ENCODE measurements at regions not wholly inside any gene's neighbourhood (a gene's known extent, or its start where the extent isn't known, plus 50 kb on each side); places are given as distances from the start of the nearest gene placed in this dataset.

DNA sequence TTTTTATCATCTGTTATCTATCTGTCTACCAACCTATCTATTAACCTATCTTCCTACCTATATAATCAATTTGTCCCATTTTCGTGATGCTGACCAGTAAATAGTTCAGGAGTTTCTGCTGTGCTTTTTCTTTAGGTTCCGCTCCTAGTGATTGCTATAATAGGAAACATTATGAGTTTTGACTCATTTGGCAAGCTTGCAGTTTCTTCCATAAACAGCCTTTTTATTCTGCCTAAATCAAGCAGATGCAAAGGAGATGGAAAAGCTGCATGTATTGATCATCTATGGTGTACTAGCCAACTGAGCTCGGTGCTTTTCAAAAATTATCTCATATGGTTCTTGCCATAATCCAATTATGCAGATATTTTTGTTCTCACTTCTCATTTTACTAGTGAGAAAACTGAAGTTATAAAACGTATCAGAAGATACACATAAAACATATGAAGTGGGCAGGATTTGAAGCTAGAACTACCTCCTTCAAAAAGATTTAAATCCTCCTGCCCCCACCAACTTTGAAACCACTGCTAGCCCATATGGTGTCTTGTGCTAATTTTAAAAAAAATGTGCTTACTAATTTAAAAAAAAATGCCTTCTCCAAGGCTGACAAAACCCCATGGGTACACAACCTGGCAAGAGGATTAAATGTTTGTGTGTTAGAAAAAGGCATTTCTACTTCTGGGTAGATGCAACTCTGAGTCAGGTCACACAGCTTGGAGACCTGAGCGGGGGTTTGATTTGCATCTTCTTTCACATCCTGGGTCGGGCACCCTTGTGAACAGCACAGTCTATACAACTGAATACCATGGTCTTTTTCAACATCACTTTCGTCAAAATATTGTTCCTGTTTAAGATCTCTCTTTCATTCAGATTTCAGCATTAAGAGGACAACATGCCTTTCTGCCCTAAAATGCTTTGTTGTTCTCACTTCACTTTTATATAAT lies 267.0 kb downstream of the CHL1 start (continued):
- TF ChIP-seq ZNF462 (CRISPR knock-in tag; IDR thresholded peaks at IDR 0.05) = no peak
- TF ChIP-seq EZH2 (IDR thresholded peaks at IDR 0.05; ENCODE audit: low read depth, unreplicated experiment) = no peak
- TF ChIP-seq NANOG (IDR thresholded peaks at IDR 0.05; ENCODE audit: borderline replicate concordance) = no peak
- TF ChIP-seq STAT1 (IDR thresholded peaks at IDR 0.05; ENCODE audit: unreplicated experiment) = no peak
- TF ChIP-seq, protein P1, sequence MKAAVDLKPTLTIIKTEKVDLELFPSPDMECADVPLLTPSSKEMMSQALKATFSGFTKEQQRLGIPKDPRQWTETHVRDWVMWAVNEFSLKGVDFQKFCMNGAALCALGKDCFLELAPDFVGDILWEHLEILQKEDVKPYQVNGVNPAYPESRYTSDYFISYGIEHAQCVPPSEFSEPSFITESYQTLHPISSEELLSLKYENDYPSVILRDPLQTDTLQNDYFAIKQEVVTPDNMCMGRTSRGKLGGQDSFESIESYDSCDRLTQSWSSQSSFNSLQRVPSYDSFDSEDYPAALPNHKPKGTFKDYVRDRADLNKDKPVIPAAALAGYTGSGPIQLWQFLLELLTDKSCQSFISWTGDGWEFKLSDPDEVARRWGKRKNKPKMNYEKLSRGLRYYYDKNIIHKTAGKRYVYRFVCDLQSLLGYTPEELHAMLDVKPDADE (IDR thresholded peaks at IDR 0.05) = no peak
- no peak for TF ChIP-seq JUNB (IDR thresholded peaks at IDR 0.05; ENCODE audit: unreplicated experiment)
- no peak for TF ChIP-seq ZNF331 (CRISPR knock-in tag; IDR thresholded peaks at IDR 0.05; ENCODE audit: low read depth)
- TF ChIP-seq REST (IDR thresholded peaks at IDR 0.05; ENCODE audit: unreplicated experiment) = no peak

Measured in GM23338 (cell line).